ENCODE measurements at regions not wholly inside any gene's neighbourhood (a gene's known extent, or its start where the extent isn't known, plus 50 kb on each side); places are given as distances from the start of the nearest gene placed in this dataset.

DNA sequence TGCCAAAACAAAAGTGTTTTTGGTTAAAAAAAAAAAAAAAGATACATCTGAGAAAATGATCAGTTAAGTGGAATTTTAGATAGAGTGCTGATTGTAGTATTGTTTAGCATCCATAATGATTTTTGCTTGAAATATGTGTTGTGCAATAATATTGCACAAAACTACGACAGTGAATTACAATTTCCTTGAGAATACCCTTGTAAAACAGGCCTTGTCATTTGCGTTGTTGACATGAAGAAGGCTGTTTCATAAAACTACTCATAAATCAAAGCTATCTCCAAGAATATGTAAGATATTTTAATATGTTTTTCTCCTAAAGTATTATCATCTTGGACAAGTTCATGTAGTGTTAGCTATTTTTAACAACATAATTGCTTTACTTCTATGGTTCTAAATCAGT is 1077.0 kb downstream of the LRFN5 start:
- Histone ChIP-seq H3K4me3 (ENCODE audit: low read length) (no peak overlapping the region), H3K79me2 (ENCODE audit: low read length) (no peaks in the 10 kb centered on the region), H4K20me1 (ENCODE audit: low read length) (no peaks in the 10 kb centered on the region), H3K4me2 (ENCODE audit: low read length) (no peak overlapping the region), H3K9me3 (ENCODE audit: low read length) (no peaks in the 10 kb centered on the region), H3F3A (ENCODE audit: low read length, unreplicated experiment) (no peaks in the 10 kb centered on the region), H2AFZ (ENCODE audit: low read length) (no peak overlapping the region), H3K27ac (ENCODE audit: low read length) (no peak overlapping the region), H3K27me3 (ENCODE audit: low read length) (no peaks in the 10 kb centered on the region), H3K9me2 (replicated peaks; ENCODE audit: low read length) (no peaks in the 10 kb centered on the region), H3K9ac (ENCODE audit: low read length) (no peak overlapping the region), H3K4me1 (ENCODE audit: insufficient read depth, low read length) (no peaks in the 10 kb centered on the region), H3K36me3 (ENCODE audit: low read depth, low read length) (no peaks in the 10 kb centered on the region)
- TF ChIP-seq, protein P1, sequence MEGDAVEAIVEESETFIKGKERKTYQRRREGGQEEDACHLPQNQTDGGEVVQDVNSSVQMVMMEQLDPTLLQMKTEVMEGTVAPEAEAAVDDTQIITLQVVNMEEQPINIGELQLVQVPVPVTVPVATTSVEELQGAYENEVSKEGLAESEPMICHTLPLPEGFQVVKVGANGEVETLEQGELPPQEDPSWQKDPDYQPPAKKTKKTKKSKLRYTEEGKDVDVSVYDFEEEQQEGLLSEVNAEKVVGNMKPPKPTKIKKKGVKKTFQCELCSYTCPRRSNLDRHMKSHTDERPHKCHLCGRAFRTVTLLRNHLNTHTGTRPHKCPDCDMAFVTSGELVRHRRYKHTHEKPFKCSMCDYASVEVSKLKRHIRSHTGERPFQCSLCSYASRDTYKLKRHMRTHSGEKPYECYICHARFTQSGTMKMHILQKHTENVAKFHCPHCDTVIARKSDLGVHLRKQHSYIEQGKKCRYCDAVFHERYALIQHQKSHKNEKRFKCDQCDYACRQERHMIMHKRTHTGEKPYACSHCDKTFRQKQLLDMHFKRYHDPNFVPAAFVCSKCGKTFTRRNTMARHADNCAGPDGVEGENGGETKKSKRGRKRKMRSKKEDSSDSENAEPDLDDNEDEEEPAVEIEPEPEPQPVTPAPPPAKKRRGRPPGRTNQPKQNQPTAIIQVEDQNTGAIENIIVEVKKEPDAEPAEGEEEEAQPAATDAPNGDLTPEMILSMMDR (conservative IDR thresholded peaks at IDR 0.05; ENCODE audit: low read depth, low read length) = no peak
- TF ChIP-seq EZH2 (IDR thresholded peaks at IDR 0.05; ENCODE audit: low read length, unreplicated experiment) = no peak
- no peak for TF ChIP-seq EZH2phosphoT487 (IDR thresholded peaks at IDR 0.05; ENCODE audit: borderline replicate concordance, low read length)
- ATAC-seq (no peak), DNase-seq (peak; percentile 19)
- intact Hi-C loops (cut with micrococcal nuclease) = no loop called here
- ChIA-PET CTCF (no interaction called here), POLR2A (ENCODE audit: unreplicated experiment) (no interaction called here)
- BruUV-seq (replicated peaks) = no TSS peak

DNA sequence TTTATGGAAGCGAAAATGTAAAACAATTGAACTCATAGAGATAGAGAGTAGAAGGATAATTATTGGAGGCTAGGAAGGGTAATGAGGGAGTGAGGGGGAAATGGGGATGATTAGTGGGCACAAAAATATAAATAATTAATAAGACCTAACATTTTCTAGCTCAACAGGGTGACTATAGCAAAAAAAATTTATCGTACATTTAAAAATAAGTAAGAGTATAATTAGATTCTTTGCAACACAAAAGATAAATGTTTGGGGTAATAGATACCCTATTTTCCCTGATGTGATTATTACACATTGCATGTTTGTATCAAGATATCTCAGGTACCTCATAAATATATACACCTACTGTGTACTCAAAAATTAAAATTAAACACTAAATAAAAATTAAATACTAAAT is 1070.0 kb downstream of the LRFN5 start:
- no peaks in the 10 kb centered on the region for H4K20me1 ChIP-seq (ENCODE audit: low read length)
- intact Hi-C loops (cut with micrococcal nuclease) = no loop called here
- peaks cover 7% of the 10 kb centered on the region; the same call in 1 of the 2 replicates for H3K4me1 ChIP-seq (ENCODE audit: insufficient read depth, low read length)
- no peaks in the 10 kb centered on the region for H3K27me3 ChIP-seq (ENCODE audit: low read length)
- H3K9me2 ChIP-seq (replicated peaks; ENCODE audit: low read length) = no peaks in the 10 kb centered on the region
- no peak for DNase-seq
- ChIA-PET CTCF (no interaction called here), POLR2A (ENCODE audit: unreplicated experiment) (no interaction called here)
- no TSS peak for BruUV-seq (replicated peaks)
- TF ChIP-seq, protein P1 (conservative IDR thresholded peaks at IDR 0.05; ENCODE audit: low read depth, low read length) = no peak
- TF ChIP-seq EZH2 (IDR thresholded peaks at IDR 0.05; ENCODE audit: low read length, unreplicated experiment) (no peak), EZH2phosphoT487 (IDR thresholded peaks at IDR 0.05; ENCODE audit: borderline replicate concordance, low read length) (no peak)
- H3K4me2 ChIP-seq (ENCODE audit: low read length) = no peak overlapping the region
- H3K79me2 ChIP-seq (ENCODE audit: low read length) = no peaks in the 10 kb centered on the region
- H2AFZ ChIP-seq (ENCODE audit: low read length) = no peak overlapping the region
- no peaks in the 10 kb centered on the region for H3K9me3 ChIP-seq (ENCODE audit: low read length)
- no peak overlapping the region for H3K4me3 ChIP-seq (ENCODE audit: low read length)
- ATAC-seq = no peak
- H3K36me3 ChIP-seq (ENCODE audit: low read depth, low read length) = no peaks in the 10 kb centered on the region
- H3F3A ChIP-seq (ENCODE audit: low read length, unreplicated experiment) = no peaks in the 10 kb centered on the region
- no peak overlapping the region for H3K27ac ChIP-seq (ENCODE audit: low read length)
- no peak overlapping the region for H3K9ac ChIP-seq (ENCODE audit: low read length)

DNA sequence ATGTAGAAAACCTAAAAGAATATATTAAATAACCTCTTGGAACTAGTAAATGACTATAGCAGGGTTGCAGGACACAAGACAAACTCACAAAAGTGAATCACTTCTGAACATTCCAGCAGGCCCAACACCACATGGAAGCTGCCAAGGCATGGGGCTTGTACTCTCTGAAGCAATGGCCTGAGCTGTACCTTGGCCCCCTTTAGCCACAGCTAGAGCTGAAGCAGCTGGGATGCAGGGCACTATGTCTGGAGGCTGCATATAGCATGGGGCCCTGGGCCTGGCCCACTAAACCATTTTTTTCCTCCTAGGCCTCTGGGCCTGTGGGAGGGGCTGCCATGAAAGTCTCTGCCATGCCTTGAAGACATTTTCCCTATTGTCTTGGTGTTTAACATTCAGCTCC is 1067.3 kb downstream of the LRFN5 start:
- Histone ChIP-seq H3K27me3 (ENCODE audit: low read length) (no peaks in the 10 kb centered on the region), H3K4me3 (ENCODE audit: low read length) (no peak overlapping the region), H3K79me2 (ENCODE audit: low read length) (no peaks in the 10 kb centered on the region), H4K20me1 (ENCODE audit: low read length) (no peaks in the 10 kb centered on the region), H3K27ac (ENCODE audit: low read length) (no peak overlapping the region), H2AFZ (ENCODE audit: low read length) (no peak overlapping the region), H3K4me2 (ENCODE audit: low read length) (no peak overlapping the region), H3K9ac (ENCODE audit: low read length) (no peak overlapping the region), H3K9me3 (ENCODE audit: low read length) (no peaks in the 10 kb centered on the region), H3K4me1 (ENCODE audit: insufficient read depth, low read length) (peaks cover 17% of the 10 kb centered on the region), H3F3A (ENCODE audit: low read length, unreplicated experiment) (no peaks in the 10 kb centered on the region), H3K9me2 (replicated peaks; ENCODE audit: low read length) (no peaks in the 10 kb centered on the region), H3K36me3 (ENCODE audit: low read depth, low read length) (no peaks in the 10 kb centered on the region)
- TF ChIP-seq EZH2phosphoT487 (IDR thresholded peaks at IDR 0.05; ENCODE audit: borderline replicate concordance, low read length) (no peak), EZH2 (IDR thresholded peaks at IDR 0.05; ENCODE audit: low read length, unreplicated experiment) (no peak)
- TF ChIP-seq, protein P1 (conservative IDR thresholded peaks at IDR 0.05; ENCODE audit: low read depth, low read length) = no peak
- POLR2A ChIA-PET (ENCODE audit: unreplicated experiment) = no interaction called here
- DNase-seq = no peak
- intact Hi-C loops (cut with micrococcal nuclease) = no loop called here
- CTCF ChIA-PET = no interaction called here
- no TSS peak for BruUV-seq (replicated peaks)
- no peak for ATAC-seq

Data from PC-3 (cell line).